NOMO-1 (cell line): ENCODE measurements at regions not wholly inside any gene's neighbourhood (a gene's known extent, or its start where the extent isn't known, plus 50 kb on each side); places are given as distances from the start of the nearest gene placed in this dataset.
A peak's percentile ranks its signal among the peaks of the same experiment; 100 is the strongest.

Experiments used
- DNase-seq, 2 experiments: peaks; one replicate each; lab custom pipeline; 2025; ENCODE audit not compliant: unreplicated experiment in 2 of 2; lab: John Stamatoyannopoulos, UW

GRCh38 chr5:89443508-89443907, 560.5 kb upstream of the MEF2C start:
- no peak for DNase-seq

- DNase-seq = peak in 1 of 2 experiments; percentile 58
Measured at GRCh38 chr5:89441965-89442364, 559.0 kb upstream of the MEF2C start.

- DNase-seq = no peak
Measured at GRCh38 chr5:89440670-89441069, 557.7 kb upstream of the MEF2C start.

- no peak for DNase-seq
Measured at GRCh38 chr5:89437450-89438435, 554.8 kb upstream of the MEF2C start.

- DNase-seq = no peak
Measured at GRCh38 chr5:89436464-89436863, 553.5 kb upstream of the MEF2C start.

- no peak for DNase-seq
Measured at GRCh38 chr5:89435347-89435746, 552.4 kb upstream of the MEF2C start.

GRCh38 chr5:89428624-89429023, 545.6 kb upstream of the MEF2C start:
- DNase-seq = no peak

- DNase-seq = no peak
Measured at GRCh38 chr5:89425062-89425461, 542.1 kb upstream of the MEF2C start.

GRCh38 chr5:89421035-89421434, 538.1 kb upstream of the MEF2C start:
- peak in 1 of 2 experiments; percentile 62 for DNase-seq

GRCh38 chr5:89418407-89419085, 535.6 kb upstream of the MEF2C start:
- DNase-seq = peak; percentile 16 to 63

GRCh38 chr5:89417990-89418389, 535.0 kb upstream of the MEF2C start:
- DNase-seq = no peak

- no peak for DNase-seq
Measured at GRCh38 chr5:89417515-89417914, 534.5 kb upstream of the MEF2C start.

- DNase-seq = no peak
Measured at GRCh38 chr5:89411891-89412290, 528.9 kb upstream of the MEF2C start.

GRCh38 chr5:89407054-89407453, 524.1 kb upstream of the MEF2C start:
- DNase-seq = no peak

- DNase-seq = no peak
Measured at GRCh38 chr5:89401659-89402058, 518.7 kb upstream of the MEF2C start.

- no peak for DNase-seq
Measured at GRCh38 chr5:89401012-89401411, 518.0 kb upstream of the MEF2C start.

GRCh38 chr5:89399548-89399947, 516.6 kb upstream of the MEF2C start:
- no peak for DNase-seq

- peak; percentile 55 to 75 for DNase-seq
Measured at GRCh38 chr5:89397096-89397495, 514.1 kb upstream of the MEF2C start.

GRCh38 chr5:89396278-89396954, 513.4 kb upstream of the MEF2C start:
- peak; percentile 68 to 93 for DNase-seq

GRCh38 chr5:89395111-89395510, 512.1 kb upstream of the MEF2C start:
- peak in 1 of 2 experiments; percentile 15 for DNase-seq

- no peak for DNase-seq
Measured at GRCh38 chr5:89388872-89389271, 505.9 kb upstream of the MEF2C start.
